ENCODE measurements at regions not wholly inside any gene's neighbourhood (a gene's known extent, or its start where the extent isn't known, plus 50 kb on each side); places are given as distances from the start of the nearest gene placed in this dataset.

DNA sequence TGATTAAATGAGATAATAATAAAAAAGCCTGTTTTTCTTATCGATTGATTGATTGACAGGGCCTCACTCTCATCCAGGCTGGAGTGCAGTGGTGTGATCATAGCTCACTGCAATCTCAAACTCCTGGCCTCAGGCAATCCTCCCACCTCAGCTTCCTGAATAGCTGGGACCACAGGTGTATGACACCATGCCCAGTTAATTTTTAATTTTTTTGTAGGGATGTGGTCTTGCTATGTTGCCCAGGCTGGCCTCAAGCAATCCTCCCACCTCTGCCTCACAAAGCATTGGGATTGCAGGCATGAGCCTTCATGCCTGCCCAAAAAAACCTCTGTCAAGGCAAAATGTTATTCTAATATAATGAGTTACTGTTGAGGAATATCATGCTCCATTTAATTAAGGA is 346.4 kb upstream of the DAB1 start:
- TF ChIP-seq, protein P1, sequence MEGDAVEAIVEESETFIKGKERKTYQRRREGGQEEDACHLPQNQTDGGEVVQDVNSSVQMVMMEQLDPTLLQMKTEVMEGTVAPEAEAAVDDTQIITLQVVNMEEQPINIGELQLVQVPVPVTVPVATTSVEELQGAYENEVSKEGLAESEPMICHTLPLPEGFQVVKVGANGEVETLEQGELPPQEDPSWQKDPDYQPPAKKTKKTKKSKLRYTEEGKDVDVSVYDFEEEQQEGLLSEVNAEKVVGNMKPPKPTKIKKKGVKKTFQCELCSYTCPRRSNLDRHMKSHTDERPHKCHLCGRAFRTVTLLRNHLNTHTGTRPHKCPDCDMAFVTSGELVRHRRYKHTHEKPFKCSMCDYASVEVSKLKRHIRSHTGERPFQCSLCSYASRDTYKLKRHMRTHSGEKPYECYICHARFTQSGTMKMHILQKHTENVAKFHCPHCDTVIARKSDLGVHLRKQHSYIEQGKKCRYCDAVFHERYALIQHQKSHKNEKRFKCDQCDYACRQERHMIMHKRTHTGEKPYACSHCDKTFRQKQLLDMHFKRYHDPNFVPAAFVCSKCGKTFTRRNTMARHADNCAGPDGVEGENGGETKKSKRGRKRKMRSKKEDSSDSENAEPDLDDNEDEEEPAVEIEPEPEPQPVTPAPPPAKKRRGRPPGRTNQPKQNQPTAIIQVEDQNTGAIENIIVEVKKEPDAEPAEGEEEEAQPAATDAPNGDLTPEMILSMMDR (IDR thresholded peaks at IDR 0.05): no peak
- TF ChIP-seq EP300 (IDR thresholded peaks at IDR 0.05) (no peak), POLR2A (IDR thresholded peaks at IDR 0.05) (no peak), POLR2AphosphoS5 (IDR thresholded peaks at IDR 0.05) (no peak)
